ENCODE measurements at regions not wholly inside any gene's neighbourhood (a gene's known extent, or its start where the extent isn't known, plus 50 kb on each side); places are given as distances from the start of the nearest gene placed in this dataset.
"Not testable (repeated sequence)": the region's sequence is repeated elsewhere in the genome, so short reads cannot be mapped to it uniquely, and the experiment has no call there.

- TF ChIP-seq CTCF (conservative IDR thresholded peaks at IDR 0.05; ENCODE audit: low read depth, low read length): no peak
- DNase-seq (ENCODE audit: low read depth): no peak
- no peak overlapping the region for H3K4me3 ChIP-seq (ENCODE audit: low read depth, low read length)
These were observed 76.7 kb upstream of the DRD5 start for GRCh38 chr4:9704551-9705332.

GRCh38 chr4:9707281-9707680 lies 74.2 kb upstream of the DRD5 start:
- not testable (repeated sequence) for DNase-seq (ENCODE audit: low read depth); H3K4me3 ChIP-seq (ENCODE audit: low read depth, low read length)

- DNase-seq (ENCODE audit: low read depth); H3K4me3 ChIP-seq (ENCODE audit: low read depth, low read length): not testable (repeated sequence)
These were observed 73.5 kb upstream of the DRD5 start for GRCh38 chr4:9707936-9708335.

GRCh38 chr4:9709724-9710123 lies 71.7 kb upstream of the DRD5 start:
- no peak for TF ChIP-seq CTCF (conservative IDR thresholded peaks at IDR 0.05; ENCODE audit: low read depth, low read length)
- no peak overlapping the region for H3K4me3 ChIP-seq (ENCODE audit: low read depth, low read length)
- DNase-seq (ENCODE audit: low read depth): no peak

GRCh38 chr4:9715271-9715670 lies 66.2 kb upstream of the DRD5 start:
- DNase-seq (ENCODE audit: low read depth); H3K4me3 ChIP-seq (ENCODE audit: low read depth, low read length): not testable (repeated sequence)

- H3K4me3 ChIP-seq (ENCODE audit: low read depth, low read length): no peak overlapping the region
- no peak for TF ChIP-seq CTCF (conservative IDR thresholded peaks at IDR 0.05; ENCODE audit: low read depth, low read length)
- no peak for DNase-seq (ENCODE audit: low read depth)
These were observed 65.3 kb upstream of the DRD5 start for GRCh38 chr4:9716093-9716492.

- H3K4me3 ChIP-seq (ENCODE audit: low read depth, low read length); DNase-seq (ENCODE audit: low read depth): not testable (repeated sequence)
These were observed 63.0 kb upstream of the DRD5 start for GRCh38 chr4:9718246-9718939.

GRCh38 chr4:9722131-9722530 lies 59.3 kb upstream of the DRD5 start:
- DNase-seq (ENCODE audit: low read depth); H3K4me3 ChIP-seq (ENCODE audit: low read depth, low read length): not testable (repeated sequence)
